OCI-LY7 (cell line): ENCODE measurements at regions not wholly inside any gene's neighbourhood (a gene's known extent, or its start where the extent isn't known, plus 50 kb on each side); places are given as distances from the start of the nearest gene placed in this dataset.

Experiments
- CTCF ChIP-seq: fragments of 200-600 bp; sonication (generic); conservative IDR thresholded peaks from 2 replicates; pipeline ENCODE4 v1.5.1; 2014; ENCODE audit warnings: mild to moderate bottlenecking, antibody characterized with exemption, low read length, moderate library complexity, mixed read lengths
- EZH2phosphoT487 ChIP-seq: fragments of 200-600 bp; sonication (generic); IDR thresholded peaks from 2 replicates; pipeline ENCODE4 v1.6.1; 2018; ENCODE audit warnings: low read depth, borderline replicate concordance, mild to moderate bottlenecking, mixed run types, antibody characterized with exemption, low read length, moderate library complexity, mixed read lengths

- TF ChIP-seq CTCF = no peak
- no peak for TF ChIP-seq EZH2phosphoT487
Measured at GRCh38 chr6:170473801-170474200, 79.3 kb downstream of the PSMB1 start.
